Glutamatergic neuron (in vitro differentiated cells): ENCODE measurements at regions not wholly inside any gene's neighbourhood (a gene's known extent, or its start where the extent isn't known, plus 50 kb on each side); places are given as distances from the start of the nearest gene placed in this dataset.
"Not testable (repeated sequence)": the region's sequence is repeated elsewhere in the genome, so short reads cannot be mapped to it uniquely, and the experiment has no call there.

ENCODE experiments used
- DNase-seq: peaks from one replicate; pipeline ENCODE4 v3.0.0; 2022
- H3K27ac Mint-ChIP-seq: one replicate; pipeline ENCODE4 v1.8.0; 2020; ENCODE audit warnings: mild to moderate bottlenecking, mixed read lengths, inconsistent platforms; ENCODE audit not compliant: unreplicated experiment
- H3K27me3 Mint-ChIP-seq: one replicate; pipeline ENCODE4 v1.8.0; 2020; ENCODE audit warnings: mild to moderate bottlenecking, moderate library complexity, mixed read lengths, inconsistent platforms; ENCODE audit not compliant: unreplicated experiment
- H3K36me3 Mint-ChIP-seq: one replicate; pipeline ENCODE4 v1.8.0; 2020; ENCODE audit warnings: mild to moderate bottlenecking, mixed read lengths, inconsistent platforms; ENCODE audit not compliant: unreplicated experiment
- H3K4me1 Mint-ChIP-seq: one replicate; pipeline ENCODE4 v1.8.0; 2020; ENCODE audit warnings: mild to moderate bottlenecking, low read depth, mixed read lengths, inconsistent platforms; ENCODE audit not compliant: unreplicated experiment
- H3K4me3 Mint-ChIP-seq: one replicate; pipeline ENCODE4 v1.8.0; 2020; ENCODE audit warnings: mild to moderate bottlenecking, mixed read lengths, inconsistent platforms; ENCODE audit not compliant: unreplicated experiment
- H3K9me3 Mint-ChIP-seq: one replicate; pipeline ENCODE4 v1.8.0; 2020; ENCODE audit warnings: mild to moderate bottlenecking, moderate library complexity, mixed read lengths, inconsistent platforms; ENCODE audit not compliant: unreplicated experiment
- TF ChIP-seq, protein P1 (sequence below): fragments of 200-600 bp; sonication (generic); IDR thresholded peaks from one replicate; pipeline ENCODE4 v1.5.0; 2021; ENCODE audit not compliant: partially characterized antibody, unreplicated experiment

- Mint-ChIP-seq H3K36me3 (no peaks in the 10 kb centered on the region), H3K9me3 (peaks cover 2% of the 10 kb centered on the region), H3K4me1 (peaks cover 2% of the 10 kb centered on the region), H3K27ac (no peak overlapping the region), H3K27me3 (no peaks in the 10 kb centered on the region), H3K4me3 (no peak overlapping the region)
- no peak for DNase-seq
- TF ChIP-seq, protein P1, sequence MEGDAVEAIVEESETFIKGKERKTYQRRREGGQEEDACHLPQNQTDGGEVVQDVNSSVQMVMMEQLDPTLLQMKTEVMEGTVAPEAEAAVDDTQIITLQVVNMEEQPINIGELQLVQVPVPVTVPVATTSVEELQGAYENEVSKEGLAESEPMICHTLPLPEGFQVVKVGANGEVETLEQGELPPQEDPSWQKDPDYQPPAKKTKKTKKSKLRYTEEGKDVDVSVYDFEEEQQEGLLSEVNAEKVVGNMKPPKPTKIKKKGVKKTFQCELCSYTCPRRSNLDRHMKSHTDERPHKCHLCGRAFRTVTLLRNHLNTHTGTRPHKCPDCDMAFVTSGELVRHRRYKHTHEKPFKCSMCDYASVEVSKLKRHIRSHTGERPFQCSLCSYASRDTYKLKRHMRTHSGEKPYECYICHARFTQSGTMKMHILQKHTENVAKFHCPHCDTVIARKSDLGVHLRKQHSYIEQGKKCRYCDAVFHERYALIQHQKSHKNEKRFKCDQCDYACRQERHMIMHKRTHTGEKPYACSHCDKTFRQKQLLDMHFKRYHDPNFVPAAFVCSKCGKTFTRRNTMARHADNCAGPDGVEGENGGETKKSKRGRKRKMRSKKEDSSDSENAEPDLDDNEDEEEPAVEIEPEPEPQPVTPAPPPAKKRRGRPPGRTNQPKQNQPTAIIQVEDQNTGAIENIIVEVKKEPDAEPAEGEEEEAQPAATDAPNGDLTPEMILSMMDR: no peak
These were observed 76.9 kb upstream of the CCN2 start for GRCh38 chr6:132028029-132028428.

DNA sequence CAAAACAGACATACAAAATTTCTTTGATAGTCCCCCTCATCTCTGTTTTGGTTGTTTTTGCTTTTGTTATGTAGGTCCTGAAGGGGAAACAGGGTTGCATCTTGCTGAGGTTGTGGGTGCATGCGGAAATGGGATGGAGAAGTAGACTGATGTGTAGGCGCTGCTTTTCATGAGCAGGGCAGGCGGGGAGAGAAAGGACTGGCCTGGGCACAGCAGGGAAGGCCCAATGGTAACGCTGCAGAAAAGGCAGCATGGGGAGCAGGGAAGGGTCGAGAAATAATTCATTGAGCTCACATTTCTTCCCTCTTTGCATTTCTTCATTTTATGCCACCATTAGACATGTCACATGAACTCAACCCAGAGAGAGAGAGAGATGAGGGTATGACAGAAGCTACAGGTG is 74.3 kb upstream of the CCN2 start:
- Mint-ChIP-seq H3K36me3 (no peaks in the 10 kb centered on the region), H3K4me3 (no peak overlapping the region), H3K9me3 (peaks cover 2% of the 10 kb centered on the region), H3K27me3 (no peaks in the 10 kb centered on the region), H3K27ac (no peak overlapping the region), H3K4me1 (peaks cover 2% of the 10 kb centered on the region)
- TF ChIP-seq, protein P1: no peak
- DNase-seq: no peak

DNA sequence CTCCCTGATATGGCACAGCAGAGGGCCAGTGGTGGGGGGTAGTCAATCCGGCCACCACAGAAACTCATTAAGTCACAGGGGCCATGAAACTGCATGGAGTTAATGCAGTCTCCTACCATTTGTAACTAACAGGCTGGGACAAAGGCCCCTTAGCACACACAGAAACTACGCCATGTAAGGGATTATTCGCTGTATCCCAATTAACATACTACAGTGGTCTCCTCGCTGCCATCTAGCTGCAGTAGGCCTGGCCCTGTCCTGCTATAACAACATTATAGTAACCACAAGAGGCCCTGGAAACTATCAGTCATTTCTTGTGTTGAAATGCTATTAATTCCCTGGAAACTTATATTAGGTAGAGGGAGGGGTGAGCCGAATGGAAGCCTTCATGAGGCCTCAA is 72.3 kb upstream of the CCN2 start:
- Mint-ChIP-seq H3K4me3 (no peak overlapping the region), H3K4me1 (no peaks in the 10 kb centered on the region), H3K36me3 (no peaks in the 10 kb centered on the region), H3K9me3 (peaks cover 2% of the 10 kb centered on the region), H3K27ac (no peak overlapping the region), H3K27me3 (no peaks in the 10 kb centered on the region)
- TF ChIP-seq, protein P1: no peak
- DNase-seq: no peak

DNA sequence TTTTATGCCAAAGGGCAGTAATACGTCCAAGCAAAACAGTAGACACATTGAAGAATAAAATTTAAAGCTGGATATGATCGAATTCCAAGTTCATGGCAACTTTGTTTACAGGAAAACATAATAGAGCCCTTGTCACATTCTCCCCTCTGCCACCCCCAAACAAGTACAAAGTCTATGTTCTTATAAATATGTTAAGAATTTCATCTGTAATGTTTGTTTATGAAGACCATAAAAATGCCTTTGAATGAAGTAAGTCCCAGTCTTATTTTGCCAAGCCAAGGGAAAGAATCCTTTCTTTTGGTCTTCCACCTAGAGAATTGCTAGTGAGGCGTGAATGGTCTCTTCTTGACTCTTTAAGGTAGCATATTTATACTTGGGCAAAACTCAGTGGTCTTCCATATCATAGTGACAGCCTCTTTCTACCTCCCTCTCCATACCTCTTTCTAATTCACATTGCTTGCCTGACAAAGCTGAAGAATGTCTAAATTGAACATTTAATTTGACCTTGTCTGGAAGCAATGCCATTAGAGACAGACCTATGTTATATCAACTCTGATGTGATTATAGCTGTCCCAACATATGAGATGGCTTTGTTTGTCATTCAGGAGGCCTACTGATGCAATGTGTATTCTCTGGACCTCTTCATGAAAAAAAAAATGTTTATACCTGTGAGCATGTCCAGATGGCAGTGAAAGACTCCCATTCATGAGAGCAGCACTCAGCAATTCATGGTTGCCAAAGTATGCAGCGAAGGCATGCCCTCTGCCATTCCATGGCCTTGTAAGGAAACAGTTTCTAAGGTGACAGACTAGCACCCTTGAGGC is 70.6 kb upstream of the CCN2 start:
- Mint-ChIP-seq H3K27ac (no peak overlapping the region), H3K36me3 (no peaks in the 10 kb centered on the region), H3K9me3 (peaks cover 2% of the 10 kb centered on the region), H3K4me1 (no peaks in the 10 kb centered on the region), H3K27me3 (no peaks in the 10 kb centered on the region), H3K4me3 (no peak overlapping the region)
- no peak for DNase-seq
- TF ChIP-seq, protein P1: no peak

GRCh38 chr6:132020918-132021317 is 69.7 kb upstream of the CCN2 start:
- not testable (repeated sequence) for DNase-seq, H3K4me3 Mint-ChIP-seq, H3K36me3 Mint-ChIP-seq, H3K9me3 Mint-ChIP-seq, H3K27me3 Mint-ChIP-seq, H3K4me1 Mint-ChIP-seq
- H3K27ac Mint-ChIP-seq: peak overlapping the region; percentile 36
